Upper lobe of left lung (tissue), 4 donors: ENCODE measurements at regions not wholly inside any gene's neighbourhood (a gene's known extent, or its start where the extent isn't known, plus 50 kb on each side); places are given as distances from the start of the nearest gene placed in this dataset.

Experiments used
- CTCF ChIP-seq, 6 experiments: fragments of 450-650 bp in 4 of 6; fragments of 200-600 bp in 2 of 6; sonication (generic) in 2 of 6; IDR thresholded peaks; one replicate each; pipeline ENCODE4 v1.5.1; 2016 to 2019; ENCODE audit warnings: antibody characterized with exemption in 6 of 6
- POLR2A ChIP-seq, 4 donors: fragments of 450-650 bp; IDR thresholded peaks; one replicate each; pipeline ENCODE4 v1.5.1; 2016 to 2017; ENCODE audit warnings: antibody characterized with exemption in 4 of 4, mild to moderate bottlenecking in 2 of 4
- POLR2AphosphoS5 ChIP-seq, 2 donors: sonication (generic); formaldehyde crosslinking; IDR thresholded peaks; one replicate each; pipeline ENCODE4 v1.5.1; 2017; ENCODE audit warnings: antibody characterized with exemption in 2 of 2

DNA sequence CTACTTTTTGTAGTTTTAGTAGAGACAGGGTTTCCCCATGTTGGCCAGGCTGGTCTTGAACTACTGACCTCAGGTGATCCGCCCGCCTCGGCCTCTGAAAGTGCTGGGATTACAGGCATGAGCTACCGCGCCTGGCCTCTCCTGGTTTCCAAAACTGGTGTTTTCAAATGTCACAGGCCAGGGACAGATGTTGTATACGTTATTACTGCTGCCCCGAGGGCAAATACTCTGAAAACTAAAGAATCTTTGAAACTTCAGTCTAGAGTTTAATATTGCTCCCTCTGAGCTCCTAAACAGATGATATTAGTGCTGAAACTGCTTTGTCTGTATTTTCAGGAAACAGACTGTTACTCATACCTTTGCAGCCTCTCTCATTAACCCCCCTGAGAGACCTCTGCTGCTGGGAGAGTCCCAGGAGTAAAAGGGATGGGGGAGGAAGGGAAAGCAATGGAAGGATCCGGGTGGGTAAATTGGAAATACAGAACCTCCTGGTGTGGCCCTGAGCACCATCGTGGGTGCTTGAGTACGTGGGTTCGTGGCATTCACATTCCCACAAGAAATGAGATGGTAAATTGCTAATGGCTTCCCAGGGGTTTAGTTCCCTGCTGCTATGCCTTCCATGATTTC is 96.3 kb upstream of the IGF1R start:
- TF ChIP-seq CTCF (IDR thresholded peaks at IDR 0.05), result no peak
- TF ChIP-seq POLR2A (IDR thresholded peaks at IDR 0.05), result no peak
- no peak for TF ChIP-seq POLR2AphosphoS5 (IDR thresholded peaks at IDR 0.05)
